GM18502 (cell line): ENCODE measurements at regions not wholly inside any gene's neighbourhood (a gene's known extent, or its start where the extent isn't known, plus 50 kb on each side); places are given as distances from the start of the nearest gene placed in this dataset.
"Not testable (repeated sequence)": the region's sequence is repeated elsewhere in the genome, so short reads cannot be mapped to it uniquely, and the experiment has no call there.

Experiments used
- ATAC-seq: cut with Tn5 transposase; IDR thresholded peaks from one replicate; pipeline ENCODE4 v1.9.1; 2021; ENCODE audit warnings: mild to moderate bottlenecking; ENCODE audit not compliant: unreplicated experiment, poor library complexity

DNA sequence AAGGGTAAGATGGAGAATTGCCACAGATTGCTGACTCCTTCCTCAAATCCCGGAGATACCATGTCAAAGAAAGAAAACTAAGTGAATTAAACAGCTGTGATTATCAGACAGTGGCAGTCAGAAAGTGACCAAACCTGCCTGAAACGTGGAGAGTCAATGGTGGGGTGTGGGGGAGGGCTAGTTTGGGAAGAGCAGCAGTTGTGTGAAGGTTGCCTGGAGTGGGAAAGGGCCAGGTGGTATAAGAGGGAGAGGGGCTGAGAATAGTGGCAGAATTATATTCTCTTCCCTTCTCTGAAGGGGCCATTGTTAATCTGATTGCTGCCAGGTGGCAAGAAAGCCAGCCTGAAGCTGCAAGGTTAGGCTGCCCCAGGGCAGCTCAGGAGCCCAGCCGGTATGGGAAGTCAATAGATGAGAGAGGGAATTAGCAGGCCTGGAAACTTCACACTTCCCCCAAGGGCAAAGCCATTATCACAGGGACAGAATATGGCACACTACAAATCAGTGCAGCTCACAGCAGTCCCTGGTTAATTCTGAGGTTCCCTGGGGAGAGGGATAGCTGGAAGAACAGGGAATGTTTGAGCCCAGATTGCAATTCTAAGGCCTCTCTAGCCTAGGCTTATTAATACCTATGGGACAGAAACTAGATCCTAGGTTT lies 83.9 kb upstream of the ITGB1 start:
- ATAC-seq, result no peak

DNA sequence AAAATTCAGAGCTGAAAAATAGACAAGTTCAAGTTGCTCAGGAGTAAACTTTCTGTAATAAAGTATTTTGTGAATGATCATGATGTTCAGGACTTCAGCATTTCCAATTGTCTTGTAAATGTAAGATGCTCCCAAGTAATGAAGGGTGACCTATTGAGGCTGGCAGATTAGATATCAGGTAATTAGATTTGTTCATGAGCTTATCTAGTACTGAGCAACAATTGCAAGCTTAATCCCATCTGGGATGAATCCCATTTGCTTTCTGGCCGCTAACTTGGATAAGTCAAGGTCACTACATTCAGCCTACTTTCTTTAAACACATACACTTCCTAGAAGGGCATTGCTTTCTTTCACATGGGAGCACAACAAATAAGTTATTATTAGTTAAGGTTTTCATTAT lies 82.4 kb upstream of the ITGB1 start:
- ATAC-seq, result no peak

DNA sequence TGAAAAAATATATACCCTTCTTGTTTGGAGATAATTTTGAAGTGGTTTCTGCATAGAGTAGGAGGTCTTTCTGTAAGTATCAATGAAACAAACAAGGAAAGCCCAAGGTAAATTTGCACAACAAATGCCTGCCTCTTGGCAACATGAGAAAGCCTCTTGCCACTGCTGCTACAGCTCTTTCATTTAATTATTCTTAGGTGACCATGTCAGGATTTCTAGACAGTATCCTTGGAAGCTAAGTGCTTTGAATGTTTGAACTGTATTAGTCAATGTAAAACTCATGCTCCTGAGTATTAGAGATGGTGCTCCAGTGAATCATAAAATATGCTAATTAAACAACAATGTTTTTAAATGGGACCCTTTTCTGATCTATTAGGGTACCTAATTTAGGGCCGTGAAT lies 81.2 kb upstream of the ITGB1 start:
- no peak for ATAC-seq

- no peak for ATAC-seq
These were observed 80.6 kb upstream of the ITGB1 start for GRCh38 chr10:33038672-33039071.

DNA sequence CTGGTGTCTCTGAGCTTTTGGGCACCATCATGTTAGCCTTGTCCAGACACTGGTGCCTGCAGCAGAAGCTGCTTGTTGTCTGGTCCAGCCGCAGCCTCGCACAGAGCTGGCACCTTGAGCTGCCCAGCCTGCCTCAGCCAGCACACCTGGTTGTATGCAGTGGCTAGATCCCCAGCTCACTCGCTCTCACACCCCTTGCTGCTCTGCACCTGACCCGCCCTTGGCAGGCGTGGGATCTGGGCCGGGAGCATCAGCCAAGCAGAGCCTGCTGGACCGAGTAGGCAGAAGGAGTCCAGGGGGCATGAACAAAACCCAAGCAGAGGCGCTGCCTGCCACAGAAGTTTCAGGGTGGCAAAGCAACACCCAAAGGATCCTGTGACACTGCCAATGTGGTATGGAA lies 79.7 kb upstream of the ITGB1 start:
- no peak for ATAC-seq

GRCh38 chr10:33036670-33037069 lies 78.6 kb upstream of the ITGB1 start:
- no peak for ATAC-seq

DNA sequence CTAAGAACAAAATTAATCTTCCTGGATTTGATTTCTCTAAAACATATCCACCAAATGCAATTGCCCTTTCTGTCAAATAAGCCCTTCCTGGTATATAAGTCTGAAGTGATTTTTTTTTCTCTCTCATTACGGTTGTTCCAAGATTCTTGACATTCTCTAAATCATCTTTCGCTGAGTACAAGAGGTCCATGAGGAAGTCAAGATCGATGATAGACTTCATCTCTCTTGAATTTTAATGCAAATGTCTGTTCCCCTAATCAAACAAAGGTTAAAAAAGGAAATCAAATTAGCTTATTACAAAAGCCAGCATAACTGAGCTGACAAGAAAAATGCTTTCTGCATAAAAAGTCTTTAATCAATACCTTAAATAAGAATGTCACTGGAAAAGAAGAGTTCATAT lies 77.4 kb upstream of the ITGB1 start:
- ATAC-seq, result no peak

DNA sequence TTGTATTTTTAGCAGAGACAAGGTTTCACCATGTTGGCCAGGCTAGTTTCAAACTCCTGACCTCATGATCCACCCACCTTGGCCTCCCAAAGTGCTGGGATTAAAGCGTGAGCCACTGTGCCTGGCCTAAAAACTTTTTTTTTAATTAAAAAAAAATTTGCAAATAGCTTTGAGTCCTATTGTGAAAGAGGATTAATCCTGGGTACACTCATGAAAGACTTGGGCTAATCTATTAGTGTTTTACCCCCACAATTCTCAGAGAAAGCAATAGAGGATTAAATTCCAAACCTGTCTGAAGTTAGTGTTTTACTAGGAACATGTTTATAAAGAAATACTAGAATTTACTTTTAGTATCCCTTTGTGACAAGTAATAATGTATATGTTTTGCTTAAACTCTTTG lies 76.9 kb upstream of the ITGB1 start:
- ATAC-seq, result no peak

GRCh38 chr10:33032654-33033151 lies 74.7 kb upstream of the ITGB1 start:
- ATAC-seq, result no peak

DNA sequence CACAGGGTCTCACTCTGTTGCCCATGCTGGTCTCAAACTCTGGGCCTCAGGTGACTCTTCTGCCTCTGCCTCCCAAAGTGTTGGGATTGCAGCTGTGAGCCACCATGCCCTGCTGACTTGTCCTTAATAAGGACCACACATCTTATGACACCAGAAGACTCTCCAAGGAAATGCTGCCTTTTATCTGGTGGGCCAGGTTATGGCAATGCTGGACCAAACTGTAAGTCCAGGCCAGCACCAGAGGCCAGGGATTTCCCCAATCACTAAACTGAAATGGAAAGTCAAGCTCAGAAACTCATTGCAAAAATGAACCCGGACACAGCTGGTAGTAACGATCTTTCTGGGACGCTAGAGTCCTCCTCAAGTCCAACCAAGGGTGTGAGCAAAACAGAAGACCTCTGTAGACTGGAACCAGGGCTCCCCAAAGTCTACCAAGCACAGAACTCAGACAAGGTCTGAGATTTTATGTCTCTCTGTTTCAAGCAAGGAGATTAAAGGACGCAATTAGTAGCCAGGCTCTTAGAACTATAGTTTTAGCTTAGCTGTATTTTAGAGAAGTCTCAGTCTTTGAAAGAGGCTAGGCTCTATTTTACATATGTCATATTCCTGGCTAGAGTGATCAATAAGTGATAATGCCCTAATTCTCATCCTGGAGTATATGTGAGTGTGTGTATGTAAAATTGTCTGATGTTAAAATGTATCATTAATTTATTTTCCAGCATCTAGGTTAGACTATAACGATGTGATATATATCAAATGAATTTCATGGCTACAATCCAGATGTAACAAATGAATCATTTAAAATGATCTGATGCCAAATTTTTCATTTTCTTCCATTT lies 74.0 kb upstream of the ITGB1 start:
- ATAC-seq, result no peak

DNA sequence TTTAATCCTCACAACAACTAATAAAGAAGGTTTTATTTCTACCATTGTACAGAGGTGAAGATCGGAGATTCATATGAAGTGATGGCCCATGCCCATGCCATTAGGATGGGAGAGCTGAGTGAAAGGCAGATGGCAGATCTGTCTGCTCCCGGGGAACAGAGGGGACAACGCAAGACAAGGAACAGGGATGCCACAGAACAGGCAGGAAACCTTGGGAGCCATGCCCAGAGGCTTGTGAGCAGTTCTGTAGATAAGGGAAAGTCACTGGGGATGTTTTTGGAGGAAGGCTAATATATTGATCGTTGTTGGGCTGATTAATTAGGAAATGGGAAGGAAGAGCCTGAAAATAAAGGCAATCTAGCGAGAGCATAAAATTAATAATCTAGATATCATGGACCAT lies 73.1 kb upstream of the ITGB1 start:
- ATAC-seq, result no peak

DNA sequence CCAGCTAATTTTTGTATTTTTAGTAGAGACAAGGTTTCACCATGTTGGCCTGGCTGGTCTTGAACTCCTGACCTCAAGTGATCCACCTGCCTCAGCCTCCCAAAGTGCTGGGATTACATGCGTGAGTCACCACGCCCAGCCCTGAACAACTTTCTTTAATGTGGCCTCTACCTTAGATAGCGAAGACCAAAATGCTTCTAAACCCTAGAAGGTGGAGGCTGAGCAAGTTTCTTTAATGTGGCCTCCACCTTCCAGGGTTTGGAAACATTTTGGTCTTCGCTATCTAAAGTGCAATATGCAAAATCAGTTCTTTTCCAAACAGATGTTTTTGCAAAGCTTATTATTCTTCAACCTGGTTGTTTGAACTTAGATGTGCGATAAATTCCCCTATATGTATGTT lies 70.5 kb upstream of the ITGB1 start:
- ATAC-seq, result not testable (repeated sequence)

DNA sequence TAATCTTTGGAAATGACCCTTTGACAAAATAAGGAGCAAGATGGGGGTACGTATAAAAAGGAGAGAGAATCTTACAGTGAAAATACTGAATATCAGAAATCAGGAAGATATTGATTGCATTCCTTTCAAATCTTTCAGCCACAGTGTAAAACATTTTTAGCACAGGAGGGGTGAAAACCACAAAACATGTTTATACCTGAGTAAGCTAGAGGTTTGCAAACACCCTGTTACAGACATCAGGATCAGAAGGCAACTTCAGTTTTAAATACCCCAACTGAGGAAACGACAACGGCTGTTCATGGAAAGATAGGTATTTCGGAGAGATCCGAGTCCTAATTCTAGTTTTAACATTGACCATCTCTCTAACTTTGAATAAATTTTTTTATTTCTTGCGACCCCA lies 69.1 kb upstream of the ITGB1 start:
- ATAC-seq, result no peak

- no peak for ATAC-seq
These were observed 68.4 kb upstream of the ITGB1 start for GRCh38 chr10:33026422-33026821.

- ATAC-seq, result no peak
These were observed 67.9 kb upstream of the ITGB1 start for GRCh38 chr10:33025910-33026309.

DNA sequence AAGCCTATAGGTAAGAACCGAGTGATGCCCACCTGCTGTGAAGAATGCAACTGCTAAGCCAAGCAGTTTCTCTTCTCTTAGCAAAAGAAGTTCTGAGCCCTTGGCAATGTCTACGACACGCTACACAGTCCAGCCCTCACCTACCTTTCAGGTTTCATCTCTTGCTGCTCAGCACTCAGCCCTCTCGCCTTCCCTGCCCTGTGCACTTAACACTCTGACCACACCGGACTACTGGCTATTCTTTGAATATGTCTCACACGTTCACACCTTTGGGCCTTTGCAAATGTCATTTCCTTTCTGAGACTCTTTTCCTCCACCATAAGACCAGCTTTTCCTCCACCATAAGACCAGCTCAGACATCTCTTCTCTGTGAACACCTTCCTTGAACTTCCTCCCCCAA lies 67.0 kb upstream of the ITGB1 start:
- no peak for ATAC-seq

- no peak for ATAC-seq
These were observed 64.7 kb upstream of the ITGB1 start for GRCh38 chr10:33022691-33023090.

DNA sequence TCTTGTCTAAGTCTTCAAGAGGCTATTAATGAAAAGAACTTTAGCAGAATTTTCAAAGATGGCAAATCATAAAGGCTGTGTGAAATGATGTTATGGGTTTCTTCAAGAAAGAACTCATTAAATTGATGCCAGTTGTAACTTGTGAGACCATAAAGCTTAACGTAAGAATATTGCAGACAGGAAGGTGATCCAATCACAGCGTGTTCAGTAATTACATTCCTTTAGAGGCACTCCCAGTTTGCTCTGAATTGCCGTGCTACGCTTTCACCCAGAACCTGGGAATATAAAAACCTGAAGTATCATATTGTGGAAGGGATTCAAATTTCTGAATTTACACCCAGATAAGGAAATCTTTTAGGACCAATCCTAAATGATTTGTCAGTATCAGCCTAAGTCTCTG lies 64.1 kb upstream of the ITGB1 start:
- no peak for ATAC-seq

DNA sequence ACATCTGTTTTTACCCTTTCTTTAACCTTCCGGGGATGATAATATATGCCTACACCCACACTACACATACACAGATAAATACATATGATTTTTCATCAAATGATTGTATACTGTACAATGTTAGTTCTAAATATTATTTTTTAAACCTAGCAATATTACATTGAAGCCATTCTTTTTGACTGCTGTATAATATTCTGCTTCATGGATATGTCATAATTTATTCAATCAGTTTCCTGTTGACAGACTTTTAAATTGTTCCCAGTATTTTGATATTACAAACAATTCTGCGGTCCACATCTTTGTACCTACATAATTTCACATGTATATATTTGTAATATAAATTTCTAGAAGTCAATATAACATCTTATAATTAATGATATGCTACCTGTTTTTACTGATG lies 59.0 kb upstream of the ITGB1 start:
- no peak for ATAC-seq

DNA sequence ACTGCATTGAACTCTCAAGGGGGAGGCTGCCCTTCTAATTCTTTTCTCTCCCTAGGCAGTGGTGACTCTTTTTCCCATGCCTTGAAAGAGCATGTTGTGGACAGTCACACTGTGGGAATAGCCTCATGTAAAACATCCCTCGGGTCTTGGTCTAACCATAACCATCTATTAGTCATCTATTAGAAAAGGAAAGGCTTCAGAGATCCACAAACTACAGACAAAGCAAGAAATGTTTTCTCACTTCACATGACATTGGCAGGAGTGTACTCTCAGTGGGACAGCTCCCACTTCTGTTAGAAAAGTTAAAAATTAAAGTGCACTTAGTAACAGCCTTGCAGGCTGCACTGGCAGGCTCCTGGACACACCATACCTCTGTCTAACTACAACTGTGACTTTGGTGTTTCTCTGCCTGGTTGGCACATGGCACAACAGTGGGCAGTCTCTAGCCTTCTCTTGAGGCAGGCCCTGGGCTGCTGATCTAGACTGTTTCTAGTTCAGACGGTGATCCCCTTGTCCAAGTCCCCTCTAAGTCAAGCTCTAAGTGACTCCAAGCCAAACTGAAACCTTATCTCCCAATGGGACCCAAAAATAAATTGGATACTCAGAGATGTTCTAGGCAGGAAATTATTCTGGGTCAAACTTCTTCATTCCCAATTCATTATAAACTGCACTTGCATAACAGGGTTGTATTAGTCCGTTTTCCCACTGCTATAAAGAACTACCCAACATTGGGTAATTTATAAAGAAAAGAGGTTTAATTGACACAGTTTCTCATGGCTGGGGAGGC lies 57.9 kb upstream of the ITGB1 start:
- peak; percentile 43 for ATAC-seq

GRCh38 chr10:33013331-33013730 lies 55.3 kb upstream of the ITGB1 start:
- ATAC-seq, result not testable (repeated sequence)
